ENCODE measurements at regions not wholly inside any gene's neighbourhood (a gene's known extent, or its start where the extent isn't known, plus 50 kb on each side); places are given as distances from the start of the nearest gene placed in this dataset.

GRCh38 chr4:114472269-114473032 is 126.2 kb upstream of the UGT8 start:
- no peak for FAIRE-seq

DNA sequence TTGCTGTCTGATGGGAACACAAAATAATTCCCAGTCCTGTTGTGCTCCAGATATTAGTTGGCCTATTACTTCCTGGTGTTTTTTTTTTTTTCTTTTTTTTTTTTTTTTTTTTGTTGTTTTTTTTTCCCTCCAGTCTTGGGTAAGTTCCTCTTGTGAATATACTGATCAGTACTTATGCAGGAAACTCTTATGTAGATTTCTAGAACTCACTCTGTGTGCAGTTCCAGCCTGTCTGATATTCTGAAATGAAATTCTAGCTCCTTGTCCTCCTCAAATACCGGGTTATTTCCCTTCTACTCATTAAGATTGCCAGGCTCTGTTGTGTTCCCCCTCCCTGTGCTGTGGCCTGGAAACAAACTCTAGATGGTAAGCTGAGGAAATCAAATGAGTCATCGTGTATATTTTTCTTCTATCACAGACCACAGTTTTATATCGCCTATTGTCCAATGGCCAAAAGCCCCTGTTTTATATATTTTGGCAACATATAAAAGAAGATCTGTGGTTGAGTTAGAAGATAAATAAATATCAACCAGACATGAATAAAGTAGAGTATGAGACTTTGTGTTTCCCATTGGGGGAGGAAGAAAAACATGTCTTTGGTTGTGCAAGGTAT is 124.3 kb upstream of the UGT8 start:
- FAIRE-seq, result no peak

GRCh38 chr4:114476310-114476709 is 122.3 kb upstream of the UGT8 start:
- FAIRE-seq, result no peak

DNA sequence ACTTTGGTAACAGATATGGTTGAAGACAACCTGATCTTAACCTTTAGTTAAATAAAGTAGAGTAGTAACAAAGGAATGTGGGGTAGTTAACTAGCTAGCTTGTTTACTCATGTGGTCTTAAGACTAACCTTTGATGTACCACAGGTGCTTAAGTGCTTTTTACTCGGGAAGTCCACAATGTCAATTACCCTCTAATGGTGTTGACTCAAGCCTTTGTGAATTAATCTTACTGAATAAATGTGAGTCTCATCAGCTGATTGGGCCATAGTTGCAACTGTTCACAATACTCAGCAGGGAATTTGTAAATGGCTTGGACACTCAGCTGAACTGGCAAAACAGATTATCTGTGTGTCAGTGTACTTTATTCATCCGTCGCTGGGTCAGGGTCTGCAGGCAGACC is 119.0 kb upstream of the UGT8 start:
- no peak for FAIRE-seq

- FAIRE-seq, result no peak
Measured at GRCh38 chr4:114481856-114482255, 116.8 kb upstream of the UGT8 start.

GRCh38 chr4:114487101-114487500 is 111.5 kb upstream of the UGT8 start:
- no peak for FAIRE-seq

DNA sequence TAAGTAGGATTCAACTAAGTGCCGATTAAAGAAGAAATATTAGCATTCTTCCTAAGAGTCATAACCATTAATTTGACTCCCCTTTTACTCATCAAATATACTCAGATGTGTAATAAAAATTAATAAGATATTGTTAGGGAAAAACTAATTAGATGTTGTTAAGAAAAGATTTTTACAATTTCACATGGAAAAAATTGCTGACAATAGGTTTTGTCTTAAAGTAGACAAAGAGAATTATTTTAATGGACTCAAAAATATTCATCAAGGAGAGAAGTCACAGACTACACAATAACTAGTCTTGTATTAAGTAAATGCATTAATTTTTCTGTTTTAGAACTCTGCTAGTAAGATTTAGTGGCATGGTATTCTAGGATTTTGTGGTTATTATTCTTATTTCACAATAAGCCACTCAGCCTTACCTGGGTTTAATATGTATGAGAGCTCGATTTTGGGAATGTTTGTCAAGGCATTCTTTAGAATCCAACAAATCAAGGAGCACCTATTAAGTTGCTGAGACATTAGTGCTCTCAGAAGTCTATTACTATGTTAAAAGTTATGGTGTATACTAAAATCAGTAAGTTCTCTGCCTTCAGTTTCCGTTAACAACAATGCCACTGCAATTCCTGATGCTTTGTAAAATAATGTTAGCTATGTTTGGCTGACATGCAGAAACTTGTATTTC is 110.2 kb upstream of the UGT8 start:
- FAIRE-seq, result no peak

DNA sequence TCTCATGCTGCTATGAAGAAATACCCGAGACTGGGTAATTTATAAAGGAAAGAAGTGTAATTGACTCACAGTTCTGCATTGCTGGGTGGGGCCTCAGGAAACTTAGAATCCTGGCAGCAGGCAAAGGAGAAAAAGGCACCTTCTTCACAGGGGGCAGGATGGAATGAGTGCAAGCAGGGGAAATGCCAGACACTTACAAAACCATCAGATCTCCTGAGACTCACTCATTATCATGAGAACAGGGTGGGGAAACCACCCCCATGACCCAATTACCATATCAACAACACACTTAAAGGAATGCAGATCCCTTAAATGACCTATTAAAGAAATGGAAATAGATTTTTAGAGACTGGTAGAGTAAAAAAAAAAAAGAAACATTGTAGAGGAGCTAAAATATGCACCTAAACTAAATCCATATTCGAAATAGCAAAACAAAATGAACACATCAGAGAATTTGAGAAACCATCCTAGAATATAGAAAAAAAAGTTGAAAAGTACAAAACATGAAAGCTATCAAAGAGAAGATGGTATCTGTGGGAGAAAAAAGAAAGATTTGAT is 104.3 kb upstream of the UGT8 start:
- FAIRE-seq, result no peak

GRCh38 chr4:114495471-114495928 is 103.1 kb upstream of the UGT8 start:
- FAIRE-seq, result no peak

- FAIRE-seq, result no peak
Measured at GRCh38 chr4:114497116-114497515, 101.5 kb upstream of the UGT8 start.

GRCh38 chr4:114509340-114509739 is 89.3 kb upstream of the UGT8 start:
- peak; percentile 35 for FAIRE-seq

- FAIRE-seq, result no peak
Measured at GRCh38 chr4:114512595-114513295, 85.9 kb upstream of the UGT8 start.

DNA sequence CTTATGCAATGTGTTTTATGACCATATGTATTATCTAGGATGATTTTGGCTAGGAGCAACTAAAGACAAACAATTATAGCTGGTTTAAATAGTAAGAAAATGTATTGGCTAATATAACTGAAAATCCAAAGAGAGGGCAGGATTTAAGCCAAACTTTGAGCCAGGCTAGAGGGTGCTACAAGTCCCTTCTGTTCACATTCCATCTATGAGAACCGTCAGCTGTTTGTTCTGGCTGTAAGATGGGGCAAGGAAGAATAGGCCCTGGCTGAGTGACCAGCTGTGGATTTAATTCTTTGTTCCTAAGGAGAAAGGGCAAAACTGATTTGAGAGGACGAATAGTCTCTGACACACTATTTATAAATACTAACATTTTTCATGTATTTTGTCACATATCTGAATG is 79.2 kb upstream of the UGT8 start:
- no peak for FAIRE-seq

DNA sequence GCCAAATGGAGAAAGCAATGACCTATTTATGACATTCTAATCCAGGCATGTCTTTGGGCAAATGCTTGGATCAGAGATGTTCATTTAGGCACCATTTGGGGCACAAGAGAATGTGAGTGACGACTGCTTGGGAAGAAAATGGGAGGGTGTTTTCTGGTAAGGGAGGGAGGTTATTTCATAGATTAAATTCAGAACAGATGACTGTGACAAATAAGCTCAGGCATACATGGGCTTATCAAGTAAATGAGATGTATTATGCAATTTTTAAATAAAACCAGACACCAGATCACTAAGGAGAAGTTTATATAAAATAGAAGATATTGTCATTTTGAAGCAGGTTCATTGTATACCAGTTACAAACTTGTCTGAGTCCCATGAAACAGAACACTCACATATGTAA is 71.4 kb upstream of the UGT8 start:
- no peak for FAIRE-seq

DNA sequence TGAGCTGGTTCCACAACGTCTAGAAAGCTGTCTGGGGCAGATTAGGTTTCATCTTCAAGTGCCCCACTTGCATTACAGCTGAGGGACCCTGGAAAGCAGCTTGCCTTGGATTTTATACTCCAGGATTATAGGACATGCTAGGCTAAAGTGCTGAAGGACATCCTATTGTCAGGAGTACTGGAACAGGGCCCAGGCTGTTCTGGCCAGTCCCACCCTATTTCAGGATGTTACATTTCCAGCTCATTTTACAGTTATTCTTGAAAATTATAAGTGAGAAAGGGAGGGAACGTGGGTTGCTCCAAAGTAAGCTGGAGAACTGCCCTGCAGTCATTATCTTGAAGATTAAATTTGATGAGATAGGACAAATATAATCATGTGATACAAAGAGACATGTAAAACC is 71.0 kb upstream of the UGT8 start:
- FAIRE-seq, result no peak

DNA sequence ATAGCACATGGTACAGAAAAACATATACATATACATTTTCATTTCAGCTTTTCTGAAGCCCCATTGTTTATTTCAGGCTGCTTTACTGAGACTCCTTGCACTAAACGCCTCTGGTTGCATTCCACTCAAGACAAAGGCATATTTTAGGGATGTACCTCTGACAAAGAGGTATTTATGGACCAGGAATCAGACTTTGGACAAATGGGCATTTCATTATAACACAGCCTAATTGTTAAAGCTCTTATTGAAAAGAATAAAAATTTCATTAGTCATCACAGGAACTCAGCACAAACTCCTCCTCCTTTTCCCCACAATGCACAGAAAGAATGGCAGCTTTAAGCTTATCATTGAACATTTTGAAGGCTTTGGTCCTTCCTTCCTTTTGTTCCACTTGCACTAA is 62.9 kb upstream of the UGT8 start:
- FAIRE-seq, result no peak

- no peak for FAIRE-seq
Measured at GRCh38 chr4:114537352-114537751, 61.3 kb upstream of the UGT8 start.

- no peak for FAIRE-seq
Measured at GRCh38 chr4:114538012-114538617, 60.5 kb upstream of the UGT8 start.

- no peak for FAIRE-seq
Measured at GRCh38 chr4:114539985-114540384, 58.6 kb upstream of the UGT8 start.

GRCh38 chr4:114547340-114548134 is 51.1 kb upstream of the UGT8 start:
- FAIRE-seq, result no peak
